Lung (tissue), 11 donors: ENCODE measurements at regions not wholly inside any gene's neighbourhood (a gene's known extent, or its start where the extent isn't known, plus 50 kb on each side); places are given as distances from the start of the nearest gene placed in this dataset.

Experiments used
- ATAC-seq: fragments of 200-7000 bp; cut with Tn5 transposase; one replicate; pipeline ENCODE4 v1.9.1; 2020; ENCODE audit warnings: moderate number of reproducible peaks; ENCODE audit not compliant: insufficient read depth, low FRiP score
- DNase-seq, 3 donors: peaks; one replicate each; pipeline ENCODE4 v3.0.0-alpha.2; 2013 to 2017
- H3K27ac ChIP-seq, 2 donors: one replicate each; pipeline ENCODE4 v1.5.1; 2013; ENCODE audit warnings: mild to moderate bottlenecking in 2 of 2, moderate library complexity in 2 of 2, control low read depth in 1 of 2, inconsistent platforms in 1 of 2, low read depth in 1 of 2, low read length in 1 of 2
- H3K27me3 ChIP-seq, 3 donors: one replicate each; pipeline ENCODE4 v1.5.1; 2013; ENCODE audit warnings: low read length in 2 of 3; ENCODE audit not compliant: control insufficient read depth in 3 of 3, insufficient read depth in 3 of 3
- H3K36me3 ChIP-seq, 4 donors: one replicate each; pipeline ENCODE4 v1.5.1; 2013; ENCODE audit warnings: low read length in 4 of 4, mild to moderate bottlenecking in 1 of 4, moderate library complexity in 1 of 4; ENCODE audit not compliant: control insufficient read depth in 4 of 4, insufficient read depth in 4 of 4
- H3K4me1 ChIP-seq, 5 donors: one replicate each; pipeline ENCODE4 v1.5.1; 2013; ENCODE audit warnings: low read length in 5 of 5, mild to moderate bottlenecking in 2 of 5, moderate library complexity in 1 of 5; ENCODE audit not compliant: control insufficient read depth in 5 of 5, insufficient read depth in 5 of 5
- H3K4me3 ChIP-seq: one replicate; pipeline ENCODE4 v1.5.1; 2013; ENCODE audit warnings: mild to moderate bottlenecking, control low read depth, moderate library complexity
- H3K9ac ChIP-seq, 2 donors: one replicate each; pipeline ENCODE4 v1.5.1; 2013; ENCODE audit warnings: low read length in 2 of 2, control low read depth in 1 of 2; ENCODE audit not compliant: insufficient read depth in 1 of 2
- H3K9me3 ChIP-seq, 4 donors: one replicate each; pipeline ENCODE4 v1.5.1; 2013; ENCODE audit warnings: low read length in 3 of 4, mild to moderate bottlenecking in 1 of 4, moderate library complexity in 1 of 4; ENCODE audit not compliant: control insufficient read depth in 4 of 4, insufficient read depth in 3 of 4
- CTCF ChIP-seq: IDR thresholded peaks from 2 replicates; pipeline ENCODE4 v1.5.1; 2012; ENCODE audit warnings: mild to moderate bottlenecking; ENCODE audit errors: control extremely low read depth, extremely low read depth
- WGBS, 2 donors: extraction: QIAGEN DNeasy Blood & Tissue Kit; methylation state at CpG; one replicate each; pipeline ENCODE4 v1.1.7; 2013; 5-methylcytosine and 5-hydroxymethylcytosine counted together
- donor health status: control.
- donor health status: control.
- donor health status: Bipolar disorder and iron deficiency.
- donor health status: healthy.
- donor health status: DM: yes; HTN: yes; CAD: no.

GRCh38 chrX:139026811-139027210 lies 315.3 kb upstream of the FGF13 start:
- Histone ChIP-seq H3K9ac (no peak overlapping the region), H3K27me3 (peaks cover 0 to 4% (median 0%) of the 10 kb centered on the region in 3 donors), H3K4me1 (no peaks in the 10 kb centered on the region), H3K36me3 (no peaks in the 10 kb centered on the region), H3K27ac (no peak overlapping the region), H3K9me3 (no peaks in the 10 kb centered on the region), H3K4me3 (no peak overlapping the region)
- no peak for ATAC-seq
- 61 to 88% methylated on average over 1 of the region's 1 CpG for WGBS, 2 donors
- TF ChIP-seq CTCF: no peak
- no peak for DNase-seq

GRCh38 chrX:139026406-139026805 lies 314.9 kb upstream of the FGF13 start:
- DNase-seq: no peak
- H3K27ac ChIP-seq: no peak overlapping the region
- TF ChIP-seq CTCF: no peak
- no peak overlapping the region for H3K9ac ChIP-seq
- no peak for ATAC-seq
- H3K4me3 ChIP-seq: no peak overlapping the region
- H3K36me3 ChIP-seq: no peaks in the 10 kb centered on the region
- H3K4me1 ChIP-seq: no peaks in the 10 kb centered on the region
- 76 to 93% methylated on average over 2 of the region's 2 CpGs for WGBS, 2 donors
- peaks cover 0 to 4% (median 0%) of the 10 kb centered on the region in 3 donors for H3K27me3 ChIP-seq
- H3K9me3 ChIP-seq: no peaks in the 10 kb centered on the region

- TF ChIP-seq CTCF: no peak
- H3K27ac ChIP-seq: no peak overlapping the region
- H3K9me3 ChIP-seq: no peaks in the 10 kb centered on the region
- ATAC-seq: no peak
- no peak overlapping the region for H3K4me3 ChIP-seq
- H3K36me3 ChIP-seq: no peaks in the 10 kb centered on the region
- H3K27me3 ChIP-seq: peaks cover 0 to 4% (median 0%) of the 10 kb centered on the region in 3 donors
- no peak for DNase-seq
- no peaks in the 10 kb centered on the region for H3K4me1 ChIP-seq
- H3K9ac ChIP-seq: no peak overlapping the region
Observed at GRCh38 chrX:139025816-139026215, 314.3 kb upstream of the FGF13 start.

GRCh38 chrX:139023531-139023930 lies 312.0 kb upstream of the FGF13 start:
- DNase-seq (no peak), ATAC-seq (no peak)
- no peak for TF ChIP-seq CTCF
- WGBS, 2 donors: 80 to 93% methylated on average over 3 of the region's 3 CpGs
- Histone ChIP-seq H3K9ac (no peak overlapping the region), H3K9me3 (no peaks in the 10 kb centered on the region), H3K4me1 (no peaks in the 10 kb centered on the region), H3K36me3 (no peaks in the 10 kb centered on the region), H3K27me3 (peaks cover 0 to 4% (median 2%) of the 10 kb centered on the region in 3 donors), H3K4me3 (no peak overlapping the region), H3K27ac (no peak overlapping the region)
